SK-N-SH treated with all-trans-retinoic acid at 6 μM for 48 hours (cell line): ENCODE measurements at regions not wholly inside any gene's neighbourhood (a gene's known extent, or its start where the extent isn't known, plus 50 kb on each side); places are given as distances from the start of the nearest gene placed in this dataset.

Experiments used
- ATAC-seq: fragments of 200-7000 bp; cut with Tn5 transposase; 3 replicates; pipeline ENCODE4 v1.9.1; 2020; ENCODE audit warnings: mild to moderate bottlenecking, moderate library complexity
- ARNTL ChIP-seq: fragments of 450-650 bp; formaldehyde crosslinking; IDR thresholded peaks from 2 replicates; pipeline ENCODE4 v1.5.0; 2020; ENCODE audit warnings: low read depth, mild to moderate bottlenecking, moderate library complexity, borderline replicate concordance
- BACH2 ChIP-seq: fragments of 250-450 bp; sonication (Bioruptor Pico); IDR thresholded peaks from 2 replicates; pipeline ENCODE4 v1.9.0; 2021; ENCODE audit warnings: mild to moderate bottlenecking, borderline replicate concordance
- CSDC2 ChIP-seq: fragments of 250-450 bp; sonication (Bioruptor Pico); IDR thresholded peaks from 2 replicates; pipeline ENCODE4 v1.5.0; 2020; ENCODE audit warnings: mild to moderate bottlenecking, moderate library complexity
- CSRNP3 ChIP-seq: fragments of 250-450 bp; sonication (Bioruptor Pico); IDR thresholded peaks from 2 replicates; pipeline ENCODE4 v1.5.1; 2021; ENCODE audit warnings: mild to moderate bottlenecking, moderate library complexity
- ESRRG ChIP-seq: fragments of 250-450 bp; sonication (Bioruptor Pico); IDR thresholded peaks from 2 replicates; pipeline ENCODE4 v1.6.1; 2021; ENCODE audit warnings: mild to moderate bottlenecking
- GLIS3 ChIP-seq: fragments of 250-450 bp; sonication (Bioruptor Pico); IDR thresholded peaks from 2 replicates; pipeline ENCODE4 v1.5.0; 2020; ENCODE audit warnings: mild to moderate bottlenecking, moderate library complexity
- ISL1 ChIP-seq: fragments of 250-450 bp; sonication (Bioruptor Pico); IDR thresholded peaks from 2 replicates; pipeline ENCODE4 v2.1.2; 2022; ENCODE audit warnings: mild to moderate bottlenecking, moderate library complexity
- PATZ1 ChIP-seq: fragments of 250-450 bp; sonication (Bioruptor Pico); IDR thresholded peaks from 2 replicates; pipeline ENCODE4 v1.8.0; 2020; ENCODE audit warnings: mild to moderate bottlenecking, moderate library complexity, borderline replicate concordance
- PPARA ChIP-seq: fragments of 250-450 bp; sonication (Bioruptor Pico); IDR thresholded peaks from 2 replicates; pipeline ENCODE4 v1.5.0; 2020; ENCODE audit warnings: mild to moderate bottlenecking, borderline replicate concordance
- RARB ChIP-seq: fragments of 250-450 bp; sonication (Bioruptor Pico); IDR thresholded peaks from 2 replicates; pipeline ENCODE4 v1.8.0; 2021; ENCODE audit warnings: mild to moderate bottlenecking, moderate library complexity
- SNAI2 ChIP-seq: fragments of 250-450 bp; sonication (Bioruptor Pico); IDR thresholded peaks from 2 replicates; pipeline ENCODE4 v1.5.0; 2020; ENCODE audit warnings: mild to moderate bottlenecking, moderate library complexity
- TCF4 ChIP-seq: fragments of 250-450 bp; sonication (Bioruptor Pico); IDR thresholded peaks from 2 replicates; pipeline ENCODE4 v1.8.0; 2021; ENCODE audit warnings: mild to moderate bottlenecking, moderate library complexity, borderline replicate concordance
- TOX ChIP-seq: fragments of 250-450 bp; sonication (Bioruptor Pico); IDR thresholded peaks from 2 replicates; pipeline ENCODE4 v1.8.0; 2021; ENCODE audit warnings: mild to moderate bottlenecking, moderate library complexity, borderline replicate concordance
- TSHZ2 ChIP-seq: fragments of 250-450 bp; sonication (Bioruptor Pico); IDR thresholded peaks from 2 replicates; pipeline ENCODE4 v1.5.0; 2020; ENCODE audit warnings: mild to moderate bottlenecking, moderate library complexity
- ZFP3 ChIP-seq: fragments of 250-450 bp; sonication (Bioruptor Pico); IDR thresholded peaks from 2 replicates; pipeline ENCODE4 v1.5.0; 2020; ENCODE audit warnings: mild to moderate bottlenecking, moderate library complexity
- ZFP30 ChIP-seq: fragments of 450-650 bp; formaldehyde crosslinking; IDR thresholded peaks from 2 replicates; pipeline ENCODE4 v1.5.0; 2022; ENCODE audit warnings: mild to moderate bottlenecking, moderate library complexity
- ZNF565 ChIP-seq: fragments of 450-650 bp; formaldehyde crosslinking; conservative IDR thresholded peaks from 2 replicates; pipeline ENCODE4 v1.5.0; 2020; ENCODE audit warnings: low read depth, mild to moderate bottlenecking, moderate library complexity
- ZNF70 ChIP-seq: fragments of 450-650 bp; formaldehyde crosslinking; IDR thresholded peaks from 2 replicates; pipeline ENCODE4 v1.5.0; 2020; ENCODE audit warnings: mild to moderate bottlenecking, moderate library complexity
- ZNF8 ChIP-seq: fragments of 450-650 bp; formaldehyde crosslinking; IDR thresholded peaks from 2 replicates; pipeline ENCODE4 v1.5.0; 2020; ENCODE audit warnings: mild to moderate bottlenecking, moderate library complexity
- TF ChIP-seq, protein P1 (sequence below): fragments of 250-450 bp; sonication (Bioruptor Pico); IDR thresholded peaks from 2 replicates; pipeline ENCODE4 v1.5.1; 2020; ENCODE audit warnings: low read depth, mild to moderate bottlenecking, moderate library complexity
- TF ChIP-seq, protein P2 (sequence below): fragments of 250-450 bp; sonication (Bioruptor Pico); IDR thresholded peaks from 2 replicates; pipeline ENCODE4 v1.8.0; 2021; ENCODE audit warnings: low read depth, mild to moderate bottlenecking, moderate library complexity, borderline replicate concordance

DNA sequence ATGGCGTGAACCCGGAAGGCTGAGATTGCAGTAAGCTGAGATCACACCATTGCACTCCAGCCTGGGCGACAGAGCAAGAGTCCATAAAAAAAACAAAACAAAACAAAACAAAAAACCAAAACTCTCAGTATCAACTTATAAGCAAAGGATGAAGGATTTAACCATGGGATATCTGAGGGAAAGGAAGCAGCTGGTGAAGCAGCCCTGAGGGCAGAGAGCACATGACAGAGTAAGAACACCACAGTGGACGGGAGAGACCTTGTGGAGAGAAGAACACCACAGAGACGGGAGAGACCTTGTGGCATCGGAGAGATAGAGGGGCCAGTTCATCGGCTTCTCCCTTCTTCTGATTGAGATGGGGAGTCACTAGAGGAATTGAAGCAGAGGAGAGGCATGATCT lies 697.2 kb downstream of the HDGFL1 start:
- no peak for ATAC-seq
- no peak for TF ChIP-seq ESRRG
- no peak for TF ChIP-seq TCF4 (CRISPR knock-in tag)
- TF ChIP-seq CSRNP3 (CRISPR knock-in tag), result no peak
- no peak for TF ChIP-seq BACH2 (CRISPR knock-in tag)
- TF ChIP-seq GLIS3 (CRISPR knock-in tag), result no peak
- no peak for TF ChIP-seq ZNF565 (CRISPR knock-in tag)
- no peak for TF ChIP-seq SNAI2 (CRISPR knock-in tag)
- TF ChIP-seq CSDC2 (CRISPR knock-in tag), result no peak

DNA sequence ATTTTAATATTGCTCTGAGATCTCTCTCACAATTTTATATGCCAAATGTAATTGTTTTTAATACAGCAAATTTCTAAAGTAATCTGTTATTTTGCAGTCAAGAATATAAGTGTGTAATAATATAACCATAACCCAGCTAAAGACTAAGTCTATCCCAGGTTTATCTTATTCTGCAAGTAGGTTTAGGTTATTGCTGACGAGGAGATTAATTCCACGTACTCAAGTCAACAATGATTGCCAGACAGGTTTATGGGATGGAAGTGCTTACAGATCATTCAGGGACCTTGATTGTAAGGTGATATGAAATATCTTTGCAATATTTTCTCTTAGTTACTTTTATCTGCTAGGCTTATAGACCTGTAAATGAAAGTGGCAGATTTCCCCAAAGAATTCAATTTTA lies 698.3 kb downstream of the HDGFL1 start:
- ATAC-seq, result no peak
- TF ChIP-seq CSDC2 (CRISPR knock-in tag) (no peak), PPARA (no peak), ARNTL (CRISPR knock-in tag) (no peak), ZNF70 (CRISPR knock-in tag) (no peak), SNAI2 (CRISPR knock-in tag) (no peak), ISL1 (CRISPR knock-in tag) (no peak), ZFP3 (CRISPR knock-in tag) (no peak), ZFP30 (CRISPR knock-in tag) (no peak), PATZ1 (CRISPR knock-in tag) (no peak)
- TF ChIP-seq, protein P1, sequence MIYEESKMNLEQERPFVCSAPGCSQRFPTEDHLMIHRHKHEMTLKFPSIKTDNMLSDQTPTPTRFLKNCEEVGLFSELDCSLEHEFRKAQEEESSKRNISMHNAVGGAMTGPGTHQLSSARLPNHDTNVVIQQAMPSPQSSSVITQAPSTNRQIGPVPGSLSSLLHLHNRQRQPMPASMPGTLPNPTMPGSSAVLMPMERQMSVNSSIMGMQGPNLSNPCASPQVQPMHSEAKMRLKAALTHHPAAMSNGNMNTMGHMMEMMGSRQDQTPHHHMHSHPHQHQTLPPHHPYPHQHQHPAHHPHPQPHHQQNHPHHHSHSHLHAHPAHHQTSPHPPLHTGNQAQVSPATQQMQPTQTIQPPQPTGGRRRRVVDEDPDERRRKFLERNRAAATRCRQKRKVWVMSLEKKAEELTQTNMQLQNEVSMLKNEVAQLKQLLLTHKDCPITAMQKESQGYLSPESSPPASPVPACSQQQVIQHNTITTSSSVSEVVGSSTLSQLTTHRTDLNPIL (CRISPR knock-in tag), result no peak
- TF ChIP-seq, protein P2, sequence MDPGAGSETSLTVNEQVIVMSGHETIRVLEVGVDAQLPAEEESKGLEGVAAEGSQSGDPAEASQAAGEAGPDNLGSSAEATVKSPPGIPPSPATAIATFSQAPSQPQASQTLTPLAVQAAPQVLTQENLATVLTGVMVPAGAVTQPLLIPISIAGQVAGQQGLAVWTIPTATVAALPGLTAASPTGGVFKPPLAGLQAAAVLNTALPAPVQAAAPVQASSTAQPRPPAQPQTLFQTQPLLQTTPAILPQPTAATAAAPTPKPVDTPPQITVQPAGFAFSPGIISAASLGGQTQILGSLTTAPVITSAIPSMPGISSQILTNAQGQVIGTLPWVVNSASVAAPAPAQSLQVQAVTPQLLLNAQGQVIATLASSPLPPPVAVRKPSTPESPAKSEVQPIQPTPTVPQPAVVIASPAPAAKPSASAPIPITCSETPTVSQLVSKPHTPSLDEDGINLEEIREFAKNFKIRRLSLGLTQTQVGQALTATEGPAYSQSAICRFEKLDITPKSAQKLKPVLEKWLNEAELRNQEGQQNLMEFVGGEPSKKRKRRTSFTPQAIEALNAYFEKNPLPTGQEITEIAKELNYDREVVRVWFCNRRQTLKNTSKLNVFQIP, result no peak
- TF ChIP-seq, all 23 proteins: peak for 0

- no peak for ATAC-seq
- TF ChIP-seq ZNF70 (CRISPR knock-in tag) (no peak), BACH2 (CRISPR knock-in tag) (no peak), CSRNP3 (CRISPR knock-in tag) (no peak), TCF4 (CRISPR knock-in tag) (no peak), PPARA (no peak)
- TF ChIP-seq, all 23 proteins: peak for 0
These were observed 699.0 kb downstream of the HDGFL1 start for GRCh38 chr6:23268348-23268747.

GRCh38 chr6:23269436-23269835 lies 700.1 kb downstream of the HDGFL1 start:
- no peak for ATAC-seq
- TF ChIP-seq RARB (CRISPR knock-in tag), result no peak
- TF ChIP-seq, protein P2, result no peak
- TF ChIP-seq ZFP30 (CRISPR knock-in tag), result no peak
- TF ChIP-seq TCF4 (CRISPR knock-in tag), result no peak
- no peak for TF ChIP-seq BACH2 (CRISPR knock-in tag)
- TF ChIP-seq PPARA, result no peak
- TF ChIP-seq CSRNP3 (CRISPR knock-in tag), result no peak
- no peak for TF ChIP-seq ZNF8
- TF ChIP-seq GLIS3 (CRISPR knock-in tag), result no peak
- no peak for TF ChIP-seq TOX
- no peak for TF ChIP-seq TSHZ2
- TF ChIP-seq CSDC2 (CRISPR knock-in tag), result no peak
- no peak for TF ChIP-seq ISL1 (CRISPR knock-in tag)
- TF ChIP-seq ARNTL (CRISPR knock-in tag), result no peak
- no peak for TF ChIP-seq ESRRG
